K562 (cell line): ENCODE measurements at regions not wholly inside any gene's neighbourhood (a gene's known extent, or its start where the extent isn't known, plus 50 kb on each side); places are given as distances from the start of the nearest gene placed in this dataset.

ENCODE experiments used
- ATAC-seq: fragments of 200-7000 bp; cut with Tn5 transposase; 3 replicates; pipeline ENCODE4 v1.9.1; 2020; ENCODE audit warnings: moderate library complexity
- BruUV-seq: library from RNA; stranded (reverse); fragments of 400-500 nt; replicated peaks from 2 replicates; lab custom pipeline; 2021; lab: Mats Ljungman, UMichigan
- CTCF ChIA-PET: fragments of 300-600 bp; formaldehyde crosslinking; extraction: SDS; loops from one replicate; lab custom pipeline; 2021; ENCODE audit warnings: low intra/inter-chr PET ratio; lab: Yijun Ruan, JAX
- POLR2A ChIA-PET: fragments of 300-600, 350-650 bp; sonication (Branson Sonifier 250); formaldehyde crosslinking; extraction: SDS; loops from one replicate; lab custom pipeline; 2021; ENCODE audit warnings: antibody characterized with exemption, inconsistent platforms; lab: Yijun Ruan, JAX
- DNase-seq, 4 experiments: peaks; one replicate each; pipeline versions ENCODE4 v3.0.0 to v3.0.0-alpha.2; 2011 to 2018; ENCODE audit warnings: low spot score in 3 of 4, mixed read lengths in 3 of 4; ENCODE audit errors: extremely low read depth in 1 of 4
- FAIRE-seq: peaks from 2 replicates; lab custom pipeline; 2011; peaks lifted over from hg19 to GRCh38; lab: Jason Lieb, UNC
- H2AFZ ChIP-seq: 2 replicates; pipeline ENCODE4 v1.6.0; 2011; ENCODE audit warnings: low read depth, low read length, control low read depth, inconsistent platforms
- H3K27ac ChIP-seq: fragments of 200-600 bp; 3 replicates; pipeline ENCODE4 v1.8.0; 2011; ENCODE audit warnings: low read depth, mild to moderate bottlenecking, control low read depth, inconsistent platforms, low read length, moderate library complexity, mixed read lengths; ENCODE audit errors: extremely low read depth
- H3K27me3 ChIP-seq, 2 experiments: fragments of 300-600 bp in 1 of 2; 2 replicates in 1 of 2; 3 replicates in 1 of 2; pipeline versions ENCODE4 v1.6.0 to v1.8.0; 2011; ENCODE audit warnings: inconsistent platforms in 2 of 2, low read length in 2 of 2, mild to moderate bottlenecking in 1 of 2, mixed read lengths in 1 of 2, moderate library complexity in 1 of 2; ENCODE audit not compliant: control insufficient read depth in 2 of 2, insufficient read depth in 2 of 2
- H3K36me3 ChIP-seq: fragments of 300-600 bp; 3 replicates; pipeline ENCODE4 v1.8.0; 2011; ENCODE audit warnings: mild to moderate bottlenecking, low read length, inconsistent platforms; ENCODE audit not compliant: control insufficient read depth, insufficient read depth
- H3K4me1 ChIP-seq, 2 experiments: fragments of 200-600 bp in 1 of 2; replicated peaks in 1 of 2; 2 replicates in 1 of 2; 3 replicates in 1 of 2; pipeline versions ENCODE4 v1.5.1 to v1.8.0; 2011; ENCODE audit warnings: inconsistent platforms in 2 of 2, low read length in 2 of 2, mild to moderate bottlenecking in 1 of 2, mixed read lengths in 1 of 2, moderate library complexity in 1 of 2; ENCODE audit not compliant: control insufficient read depth in 2 of 2, insufficient read depth in 2 of 2
- H3K4me2 ChIP-seq: 2 replicates; pipeline ENCODE4 v1.6.1; 2011; ENCODE audit warnings: low read length, control low read depth, inconsistent platforms, mixed read lengths; ENCODE audit not compliant: insufficient read depth
- H3K4me3 ChIP-seq: fragments of 200-600 bp; sonication (generic), shearing (Covaris generic); 2 replicates; pipeline ENCODE4 v1.5.1; 2016; ENCODE audit warnings: control low read depth, inconsistent platforms
- H3K79me2 ChIP-seq: fragments of 200-600 bp; 3 replicates; pipeline ENCODE4 v1.8.0; 2011; ENCODE audit warnings: low read length, inconsistent platforms; ENCODE audit not compliant: control insufficient read depth, insufficient read depth
- H3K9ac ChIP-seq, 2 experiments: 2 replicates each; pipeline versions ENCODE4 v1.6.0 to v1.6.1; 2011; ENCODE audit warnings: low read depth in 2 of 2, low read length in 2 of 2, control low read depth in 1 of 2, inconsistent platforms in 1 of 2, mild to moderate bottlenecking in 1 of 2, mixed read lengths in 1 of 2; ENCODE audit not compliant: insufficient read depth in 1 of 2
- H3K9me1 ChIP-seq: one replicate; pipeline ENCODE4 v1.6.0; 2011; ENCODE audit warnings: inconsistent platforms, mild to moderate bottlenecking, low read length, moderate library complexity; ENCODE audit not compliant: control insufficient read depth, insufficient read depth
- H3K9me3 ChIP-seq: replicated peaks from 2 replicates; pipeline ENCODE4 v1.5.1; 2011; ENCODE audit warnings: low read depth, low read length, inconsistent platforms; ENCODE audit not compliant: control insufficient read depth, insufficient read depth
- H4K20me1 ChIP-seq: replicated peaks from 2 replicates; pipeline ENCODE4 v1.6.1; 2011; ENCODE audit warnings: low read length, inconsistent platforms, mixed read lengths; ENCODE audit not compliant: control insufficient read depth, insufficient read depth
- CHD4 ChIP-seq: fragments of 200-600 bp; sonication (generic); IDR thresholded peaks from 3 replicates; pipeline ENCODE4 v1.6.1; 2012; ENCODE audit warnings: low read depth, mild to moderate bottlenecking, mixed read lengths, low read length, inconsistent platforms; ENCODE audit not compliant: insufficient read depth, insufficient replicate concordance, poor library complexity, severe bottlenecking
- GATA2 ChIP-seq: sonication (generic); formaldehyde crosslinking; IDR thresholded peaks from 2 replicates; pipeline ENCODE4 v1.4.0; 2020; ENCODE audit warnings: mild to moderate bottlenecking, missing genetic modification reagents
- GTF2E2 ChIP-seq: fragments of 200-800 bp; sonication (Bioruptor generic); IDR thresholded peaks from 2 replicates; pipeline ENCODE4 v1.6.1; 2016; ENCODE audit warnings: missing genetic modification characterization, missing compliant biosample characterization
- HSF4 ChIP-seq: fragments of 250-450 bp; sonication (Bioruptor Pico); IDR thresholded peaks from 2 replicates; pipeline ENCODE4 v2.1.2; 2022; ENCODE audit warnings: mild to moderate bottlenecking, moderate library complexity, borderline replicate concordance
- MIER1 ChIP-seq: fragments of 450-650 bp; IDR thresholded peaks from 2 replicates; pipeline ENCODE4 v1.6.1; 2016; ENCODE audit warnings: antibody characterized with exemption, mild to moderate bottlenecking, low read depth
- NRF1 ChIP-seq, 2 experiments: fragments of 450-650 bp; IDR thresholded peaks in 1 of 2; conservative IDR thresholded peaks in 1 of 2; 2 replicates each; pipeline ENCODE4 v1.6.1; 2014; ENCODE audit warnings: mild to moderate bottlenecking in 2 of 2
- POLR2G ChIP-seq: fragments of 200-400 bp; formaldehyde crosslinking; IDR thresholded peaks from 2 replicates; pipeline ENCODE4 v1.6.1; 2017; ENCODE audit warnings: low read depth, mild to moderate bottlenecking, antibody characterized with exemption, low read length, moderate library complexity
- POLR2H ChIP-seq: IDR thresholded peaks from 2 replicates; pipeline ENCODE4 v1.6.1; 2016; ENCODE audit warnings: missing genetic modification characterization, low read depth, mild to moderate bottlenecking, control low read depth, missing compliant biosample characterization, moderate library complexity
- POLR3G ChIP-seq: IDR thresholded peaks from 2 replicates; pipeline ENCODE4 v1.6.1; 2011; ENCODE audit not compliant: insufficient read length, insufficient replicate concordance; ENCODE audit errors: extremely low read depth
- RBM34 ChIP-seq: fragments of 200-400 bp; formaldehyde crosslinking; IDR thresholded peaks from 2 replicates; pipeline ENCODE4 v1.6.1; 2018; ENCODE audit warnings: low read length, borderline replicate concordance; ENCODE audit not compliant: insufficient read depth
- TAL1 ChIP-seq: fragments of 450-650 bp; IDR thresholded peaks from 2 replicates; pipeline ENCODE4 v1.6.1; 2016; ENCODE audit warnings: mild to moderate bottlenecking
- ZNF175 ChIP-seq: fragments of 200-800 bp; sonication (Bioruptor generic); IDR thresholded peaks from 2 replicates; pipeline ENCODE4 v1.6.1; 2016; ENCODE audit warnings: low read depth, mild to moderate bottlenecking, missing genetic modification characterization, missing compliant biosample characterization
- ZNF184 ChIP-seq: sonication (generic); formaldehyde crosslinking; IDR thresholded peaks from 2 replicates; pipeline ENCODE4 v1.5.0; 2020; ENCODE audit warnings: missing genetic modification reagents
- ZNF23 ChIP-seq: fragments of 250-450 bp; sonication (Bioruptor Pico); IDR thresholded peaks from 2 replicates; pipeline ENCODE4 v1.4.0; 2020; ENCODE audit warnings: mild to moderate bottlenecking
- ZNF76 ChIP-seq: fragments of 250-450 bp; sonication (Bioruptor Pico); IDR thresholded peaks from 2 replicates; pipeline ENCODE4 v1.4.0; 2020; ENCODE audit warnings: mild to moderate bottlenecking, moderate library complexity, borderline replicate concordance
- WGBS: fragments of 100-300 bp; shearing (Covaris generic); methylation state at CpG from one replicate; pipeline ENCODE4 v1.1.6; 2016; ENCODE audit warnings: low coverage, mixed read lengths; ENCODE audit not compliant: insufficient coverage; ENCODE audit errors: missing lambda C conversion rate; 5-methylcytosine and 5-hydroxymethylcytosine counted together
- in situ Hi-C: fragments of 300-500 bp; cut with MboI; formaldehyde crosslinking; loops from 4 replicates; pipeline ENCODE4 v1.15.0; 2018; ENCODE audit warnings: inconsistent platforms, mixed read lengths
- intact Hi-C: fragments of 100-400 bp; cut with micrococcal nuclease; formaldehyde crosslinking; loops from 2 replicates; pipeline ENCODE4 v1.14.2; 2022
- TF ChIP-seq, protein P1 (sequence below): fragments of 450-650 bp; IDR thresholded peaks from 2 replicates; pipeline ENCODE4 v1.6.1; 2018; ENCODE audit not compliant: partially characterized antibody
- TF ChIP-seq, protein P2 (sequence below): fragments of 200-800 bp; sonication (Bioruptor generic); IDR thresholded peaks from 2 replicates; pipeline ENCODE4 v1.6.1; 2017; ENCODE audit warnings: missing genetic modification characterization, missing compliant biosample characterization

DNA sequence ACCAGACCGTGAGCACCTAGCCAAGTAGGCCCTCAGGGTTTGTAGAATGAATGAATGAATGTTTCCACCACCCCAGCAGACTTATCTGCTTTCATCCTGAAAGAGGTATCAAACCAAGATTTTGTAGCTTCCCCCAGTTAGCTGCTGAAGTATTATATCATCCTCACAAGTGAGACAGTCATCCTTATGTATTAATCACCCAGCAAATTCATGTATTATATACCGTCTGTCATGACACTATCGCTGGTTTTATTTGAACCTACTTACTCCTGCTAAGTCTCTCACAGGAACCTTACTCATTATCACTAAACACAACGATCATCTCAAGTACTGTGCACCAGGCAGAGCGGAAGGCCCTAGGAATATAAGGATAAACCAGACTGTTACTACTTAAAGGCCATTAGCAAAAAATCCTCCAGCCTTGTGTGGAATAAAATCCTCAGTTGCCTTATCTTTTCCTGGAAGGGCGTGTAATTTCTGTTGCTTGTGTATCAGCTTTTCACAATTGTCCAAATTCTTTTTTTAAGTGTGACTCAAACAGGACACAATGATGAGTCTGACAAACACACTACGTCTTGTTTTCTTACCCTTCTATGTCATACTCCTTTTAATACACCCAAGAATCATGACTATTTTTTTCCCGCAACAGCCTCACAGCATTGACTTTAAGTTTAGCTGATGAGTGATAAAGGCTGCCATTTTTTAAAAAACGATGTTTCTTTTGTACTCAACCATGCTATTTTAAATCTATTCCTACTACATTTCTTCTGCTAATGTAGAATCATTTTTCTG, 176.1 kb upstream of the KLF14 start:
- Histone ChIP-seq H3K27me3 (no peaks in the 10 kb centered on the region), H3K79me2 (peaks cover 5% of the 10 kb centered on the region; the same call in 2 of the 3 replicates), H3K27ac (peak overlapping the region; percentile 67), H3K9me3 (no peaks in the 10 kb centered on the region), H2AFZ (peak overlapping the region; percentile 70), H3K4me3 (no peak overlapping the region), H3K4me1 (peaks cover 11 to 41% of the 10 kb centered on the region in 2 experiments), H3K4me2 (peak overlapping the region; percentile 43; the same call in 1 of the 2 replicates), H3K9ac (peak overlapping the region in 1 of 2 experiments; percentile 19; a peak in 1 of 4 replicates), H3K9me1 (no peaks in the 10 kb centered on the region), H4K20me1 (no peaks in the 10 kb centered on the region), H3K36me3 (no peaks in the 10 kb centered on the region)
- DNase-seq: peak in 2 of 4 experiments; percentile 40 to 61
- intact Hi-C loops (loop anchor here (5.0 kb wide), 1 partner anchor 52 kb away; no protein-coding TSS in a partner anchor), in situ Hi-C loops (no loop called here)
- no TSS peak for BruUV-seq
- CTCF ChIA-PET: no interaction called here
- ATAC-seq: peak; percentile 27
- POLR2A ChIA-PET: interaction anchor here (1.2 to 1.4 kb wide), 4 partner anchors 11 to 93 kb away, joined by 3 to 6 read pairs (median 4); no protein-coding TSS in a partner anchor
- peak; percentile 51 for FAIRE-seq
- 13% methylated on average over 9 of the region's 9 CpGs for WGBS
- TF ChIP-seq, protein P1, sequence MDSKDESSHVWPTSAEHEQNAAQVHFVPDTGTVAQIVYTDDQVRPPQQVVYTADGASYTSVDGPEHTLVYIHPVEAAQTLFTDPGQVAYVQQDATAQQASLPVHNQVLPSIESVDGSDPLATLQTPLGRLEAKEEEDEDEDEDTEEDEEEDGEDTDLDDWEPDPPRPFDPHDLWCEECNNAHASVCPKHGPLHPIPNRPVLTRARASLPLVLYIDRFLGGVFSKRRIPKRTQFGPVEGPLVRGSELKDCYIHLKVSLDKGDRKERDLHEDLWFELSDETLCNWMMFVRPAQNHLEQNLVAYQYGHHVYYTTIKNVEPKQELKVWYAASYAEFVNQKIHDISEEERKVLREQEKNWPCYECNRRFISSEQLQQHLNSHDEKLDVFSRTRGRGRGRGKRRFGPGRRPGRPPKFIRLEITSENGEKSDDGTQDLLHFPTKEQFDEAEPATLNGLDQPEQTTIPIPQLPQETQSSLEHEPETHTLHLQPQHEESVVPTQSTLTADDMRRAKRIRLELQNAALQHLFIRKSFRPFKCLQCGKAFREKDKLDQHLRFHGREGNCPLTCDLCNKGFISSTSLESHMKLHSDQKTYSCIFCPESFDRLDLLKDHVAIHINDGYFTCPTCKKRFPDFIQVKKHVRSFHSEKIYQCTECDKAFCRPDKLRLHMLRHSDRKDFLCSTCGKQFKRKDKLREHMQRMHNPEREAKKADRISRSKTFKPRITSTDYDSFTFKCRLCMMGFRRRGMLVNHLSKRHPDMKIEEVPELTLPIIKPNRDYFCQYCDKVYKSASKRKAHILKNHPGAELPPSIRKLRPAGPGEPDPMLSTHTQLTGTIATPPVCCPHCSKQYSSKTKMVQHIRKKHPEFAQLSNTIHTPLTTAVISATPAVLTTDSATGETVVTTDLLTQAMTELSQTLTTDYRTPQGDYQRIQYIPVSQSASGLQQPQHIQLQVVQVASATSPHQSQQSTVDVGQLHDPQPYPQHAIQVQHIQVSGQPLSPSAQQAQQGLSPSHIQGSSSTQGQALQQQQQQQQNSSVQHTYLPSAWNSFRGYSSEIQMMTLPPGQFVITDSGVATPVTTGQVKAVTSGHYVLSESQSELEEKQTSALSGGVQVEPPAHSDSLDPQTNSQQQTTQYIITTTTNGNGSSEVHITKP: no peak
- TF ChIP-seq ZNF23 (CRISPR knock-in tag) (no peak), POLR3G (no peak), GATA2 (CRISPR knock-in tag) (no peak), ZNF184 (CRISPR knock-in tag) (no peak), ZNF76 (CRISPR knock-in tag) (no peak), ZNF175 (CRISPR knock-in tag) (peak; percentile 32; the same call in 1 of the 2 replicates), CHD4 (no peak), TAL1 (peak; percentile 14; the same call in 1 of the 2 replicates), RBM34 (no peak), HSF4 (CRISPR knock-in tag) (no peak), MIER1 (no peak), POLR2G (no peak), POLR2H (tag) (peak; percentile 65), GTF2E2 (tag) (no peak), NRF1 (conservative IDR thresholded peaks at IDR 0.05 in 1 of 2, IDR thresholded peaks at IDR 0.05 in 1 of 2) (no peak)
- TF ChIP-seq, protein P2, sequence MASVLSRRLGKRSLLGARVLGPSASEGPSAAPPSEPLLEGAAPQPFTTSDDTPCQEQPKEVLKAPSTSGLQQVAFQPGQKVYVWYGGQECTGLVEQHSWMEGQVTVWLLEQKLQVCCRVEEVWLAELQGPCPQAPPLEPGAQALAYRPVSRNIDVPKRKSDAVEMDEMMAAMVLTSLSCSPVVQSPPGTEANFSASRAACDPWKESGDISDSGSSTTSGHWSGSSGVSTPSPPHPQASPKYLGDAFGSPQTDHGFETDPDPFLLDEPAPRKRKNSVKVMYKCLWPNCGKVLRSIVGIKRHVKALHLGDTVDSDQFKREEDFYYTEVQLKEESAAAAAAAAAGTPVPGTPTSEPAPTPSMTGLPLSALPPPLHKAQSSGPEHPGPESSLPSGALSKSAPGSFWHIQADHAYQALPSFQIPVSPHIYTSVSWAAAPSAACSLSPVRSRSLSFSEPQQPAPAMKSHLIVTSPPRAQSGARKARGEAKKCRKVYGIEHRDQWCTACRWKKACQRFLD (CRISPR knock-in tag): no peak
